H54 (cell line): ENCODE measurements at regions not wholly inside any gene's neighbourhood (a gene's known extent, or its start where the extent isn't known, plus 50 kb on each side); places are given as distances from the start of the nearest gene placed in this dataset.
"Not testable (repeated sequence)": the region's sequence is repeated elsewhere in the genome, so short reads cannot be mapped to it uniquely, and the experiment has no call there.

Experiments
- DNase-seq: peaks from one replicate; pipeline ENCODE4 v3.0.0; 2011; ENCODE audit warnings: low spot score, mixed read lengths; ENCODE audit not compliant: insufficient read length
- FAIRE-seq: peaks from 3 replicates; lab custom pipeline; 2011; peaks lifted over from hg19 to GRCh38; lab: Jason Lieb, UNC
- POLR2A ChIP-seq: IDR thresholded peaks from 2 replicates; pipeline ENCODE4 v1.6.1; 2011; ENCODE audit warnings: low read depth, mild to moderate bottlenecking, low read length

DNA sequence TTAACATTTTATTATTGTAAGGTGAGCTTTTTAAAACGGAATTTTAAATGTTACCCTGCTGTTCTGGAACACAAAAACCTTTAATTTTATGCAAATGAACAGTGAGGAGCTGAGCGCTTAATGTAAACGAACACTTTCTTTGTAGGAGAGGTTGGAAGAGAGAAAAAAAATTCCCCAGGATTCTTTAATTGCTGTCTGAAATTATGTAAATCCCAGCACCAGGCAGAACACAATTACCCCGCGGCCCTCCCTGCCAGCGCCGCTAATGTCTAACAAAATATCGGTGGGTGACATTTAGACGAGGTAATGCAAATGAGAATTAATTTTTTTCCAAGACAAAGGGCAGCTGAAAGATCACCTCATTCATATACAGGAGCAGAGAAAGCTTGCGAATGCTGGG, 143.4 kb upstream of the MVB12B start:
- no peak for DNase-seq
- no peak for FAIRE-seq
- TF ChIP-seq POLR2A, result no peak

GRCh38 chr9:126190994-126191393, 135.6 kb upstream of the MVB12B start:
- FAIRE-seq, DNase-seq: not testable (repeated sequence)

- FAIRE-seq (no peak), DNase-seq (no peak)
- TF ChIP-seq POLR2A, result no peak
Measured at GRCh38 chr9:126198854-126199253, 127.8 kb upstream of the MVB12B start.

- DNase-seq (no peak), FAIRE-seq (no peak)
- no peak for TF ChIP-seq POLR2A
Measured at GRCh38 chr9:126203313-126203712, 123.3 kb upstream of the MVB12B start.

DNA sequence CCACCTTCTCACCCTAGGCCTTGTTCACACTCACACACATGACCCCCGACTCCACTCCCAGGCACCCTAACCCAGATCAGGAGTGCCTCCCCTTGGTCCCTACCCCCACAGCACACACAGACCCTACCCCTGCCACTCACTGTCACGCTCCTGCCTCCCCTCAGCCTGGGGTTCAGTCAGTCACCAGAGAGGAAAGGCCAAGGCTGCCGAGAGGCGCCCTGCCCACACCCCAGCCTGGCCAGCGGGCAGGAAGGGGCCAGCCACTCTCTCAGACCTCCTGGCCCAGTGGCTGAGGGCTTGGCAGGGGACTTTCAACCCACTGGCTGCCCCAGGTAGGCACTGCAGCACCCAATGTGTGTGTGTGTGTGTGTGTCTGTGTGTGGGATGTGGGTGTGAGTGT, 122.4 kb upstream of the MVB12B start:
- DNase-seq, result no peak
- no peak for FAIRE-seq
- TF ChIP-seq POLR2A, result no peak

DNA sequence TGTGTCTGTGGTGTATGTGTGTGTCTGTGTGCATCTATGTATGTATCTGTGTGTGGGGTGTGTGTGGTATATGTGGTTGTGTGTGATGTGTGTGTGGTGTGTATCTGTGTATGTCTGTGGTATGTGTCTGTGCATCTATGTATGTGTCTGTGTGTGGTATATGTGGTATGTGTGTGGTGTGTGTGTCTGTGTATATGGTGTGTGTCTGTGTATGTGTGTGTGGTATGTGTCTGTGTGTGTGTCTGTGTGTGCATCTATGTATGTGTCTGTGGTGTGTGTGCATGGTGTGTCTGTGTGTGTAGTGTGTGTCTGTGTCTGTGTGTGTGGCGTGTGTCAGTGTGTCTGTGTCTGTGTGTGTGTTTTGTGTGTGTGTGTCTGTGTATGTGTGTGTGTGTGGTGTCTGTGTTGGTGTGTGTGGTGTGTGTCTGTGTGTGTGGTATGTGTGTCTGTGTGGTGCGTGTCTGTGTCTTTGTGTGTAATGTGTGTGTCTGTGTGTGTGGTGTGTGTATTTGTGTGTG, 121.9 kb upstream of the MVB12B start:
- DNase-seq, result no peak
- FAIRE-seq, result no peak
- TF ChIP-seq POLR2A, result no peak

- no peak for DNase-seq
- FAIRE-seq, result no peak
- TF ChIP-seq POLR2A, result no peak
Measured at GRCh38 chr9:126205265-126205664, 121.4 kb upstream of the MVB12B start.

- FAIRE-seq (no peak), DNase-seq (no peak)
- no peak for TF ChIP-seq POLR2A
Measured at GRCh38 chr9:126205845-126206498, 120.7 kb upstream of the MVB12B start.

DNA sequence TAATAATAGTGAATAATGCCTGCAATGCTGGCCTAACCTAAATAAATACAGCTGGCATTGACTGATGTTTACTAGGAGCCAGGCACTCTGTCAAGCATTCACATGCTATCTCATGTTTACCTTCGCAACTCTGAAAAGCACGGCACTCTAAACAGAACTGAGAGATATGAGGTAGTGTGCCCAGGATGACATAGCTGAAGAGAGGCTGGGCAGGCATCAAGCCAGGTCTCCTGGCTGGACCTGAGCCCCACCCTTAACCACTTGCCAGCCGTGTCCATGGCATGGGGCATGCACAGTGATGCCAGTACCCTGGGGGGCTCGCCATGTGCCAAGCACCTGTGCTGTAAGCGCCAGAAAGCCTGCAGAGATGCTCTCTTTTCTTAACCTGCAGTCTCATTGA, 119.4 kb upstream of the MVB12B start:
- TF ChIP-seq POLR2A, result no peak
- DNase-seq (no peak), FAIRE-seq (no peak)

DNA sequence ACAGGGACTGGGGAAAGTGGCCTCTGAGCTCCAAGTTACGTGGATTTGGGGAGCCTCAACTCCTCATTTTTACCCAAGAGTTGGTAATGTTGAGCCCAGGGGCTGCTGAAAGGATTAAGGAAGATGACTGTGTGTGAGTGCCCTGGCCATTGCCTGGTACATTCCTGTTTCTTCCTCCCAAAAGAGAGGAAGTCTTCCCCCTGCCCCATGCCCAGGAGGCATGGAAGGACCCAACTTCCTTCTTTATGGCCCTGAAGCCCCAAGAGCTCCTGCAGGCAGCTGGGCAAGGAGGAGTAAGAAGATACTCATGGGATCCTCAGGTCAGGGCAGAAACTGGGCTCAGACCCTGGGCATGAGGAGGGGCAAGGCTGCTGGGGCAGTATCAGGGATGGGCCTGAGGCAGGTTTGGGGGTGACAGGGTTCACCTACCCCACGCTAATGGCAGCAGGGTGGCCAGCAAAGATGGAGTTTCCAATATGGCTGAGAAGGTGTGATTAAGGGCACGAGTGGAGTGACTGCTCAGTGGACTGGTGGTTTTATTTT, 118.3 kb upstream of the MVB12B start:
- no peak for TF ChIP-seq POLR2A
- DNase-seq (no peak), FAIRE-seq (no peak)

GRCh38 chr9:126211441-126212074, 115.1 kb upstream of the MVB12B start:
- FAIRE-seq (no peak), DNase-seq (no peak)
- TF ChIP-seq POLR2A, result no peak

- DNase-seq (no peak), FAIRE-seq (no peak)
- TF ChIP-seq POLR2A, result no peak
Measured at GRCh38 chr9:126215486-126215885, 111.1 kb upstream of the MVB12B start.

DNA sequence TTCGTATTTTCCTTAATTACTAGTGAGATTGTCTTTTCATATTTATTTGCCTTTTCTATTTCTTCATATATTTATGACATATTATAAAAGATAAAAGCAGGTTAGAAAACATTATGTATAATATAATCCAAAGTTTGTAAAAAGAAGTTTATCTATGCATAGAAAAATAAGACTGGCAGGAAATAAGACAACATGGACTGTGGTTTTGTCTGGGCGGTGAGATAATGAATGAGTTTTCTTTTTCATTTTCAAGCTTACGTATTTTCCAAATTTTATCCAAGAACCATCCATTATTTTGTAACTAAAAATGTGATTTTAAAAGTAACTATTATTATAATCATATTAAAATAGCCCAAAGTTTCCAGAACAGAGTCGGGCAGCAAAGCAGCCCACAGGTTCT, 109.8 kb upstream of the MVB12B start:
- DNase-seq (no peak), FAIRE-seq (no peak)
- no peak for TF ChIP-seq POLR2A

- FAIRE-seq (no peak), DNase-seq (no peak)
- no peak for TF ChIP-seq POLR2A
Measured at GRCh38 chr9:126217250-126217653, 109.4 kb upstream of the MVB12B start.

GRCh38 chr9:126217797-126218196, 108.8 kb upstream of the MVB12B start:
- no peak for TF ChIP-seq POLR2A
- no peak for FAIRE-seq
- no peak for DNase-seq
